ENCODE measurements at regions not wholly inside any gene's neighbourhood (a gene's known extent, or its start where the extent isn't known, plus 50 kb on each side); places are given as distances from the start of the nearest gene placed in this dataset.

GRCh38 chr1:22216966-22217365 lies 74.1 kb upstream of the WNT4 start:
- no peaks in the 10 kb centered on the region for H3K4me1 Mint-ChIP-seq
- no peaks in the 10 kb centered on the region for H3K36me3 Mint-ChIP-seq
- WGBS (ENCODE audit: insufficient coverage) = 58% methylated on average over 2 of the region's 3 CpGs

GRCh38 chr1:22217811-22218460 lies 75.0 kb upstream of the WNT4 start:
- Histone ChIP-seq H3K9me3 (replicated peaks in 1 of 2; ENCODE audit: control insufficient read depth in 1 of 2, insufficient read depth in 1 of 2, low read length in 2 of 2) (no peaks in the 10 kb centered on the region), H3K4me2 (replicated peaks; ENCODE audit: extremely low read depth, low read length, poor library complexity, severe bottlenecking) (no peak overlapping the region), H3K4me3 (replicated peaks in 1 of 3; ENCODE audit: low read depth in 2 of 3, low read length in 3 of 3) (no peak overlapping the region), H3K9ac (ENCODE audit: insufficient read depth, low read length, poor library complexity, severe bottlenecking) (no peak overlapping the region), H3K4me1 (ENCODE audit: control insufficient read depth in 1 of 2, insufficient read depth in 2 of 2, low read length in 2 of 2) (no peaks in the 10 kb centered on the region), H3K79me2 (ENCODE audit: insufficient read depth, low read length) (no peaks in the 10 kb centered on the region), H3K36me3 (replicated peaks in 1 of 2; ENCODE audit: control insufficient read depth in 1 of 2, insufficient read depth in 2 of 2, low read length in 2 of 2) (no peaks in the 10 kb centered on the region), H4K20me1 (ENCODE audit: insufficient read depth, low read length) (no peaks in the 10 kb centered on the region), H3K27ac (ENCODE audit: low read depth in 1 of 2, low read length in 2 of 2) (no peak overlapping the region), H2AFZ (ENCODE audit: insufficient read depth, low read depth, low read length, poor library complexity, severe bottlenecking) (no peak overlapping the region), H3K27me3 (ENCODE audit: control insufficient read depth in 2 of 2, insufficient read depth in 2 of 2, low read length in 2 of 2) (peaks cover 3 to 10% of the 10 kb centered on the region in 2 donors)
- H3K4me1 Mint-ChIP-seq = no peaks in the 10 kb centered on the region
- intact Hi-C loops (cut with micrococcal nuclease) = no loop called here
- H3K9me3 Mint-ChIP-seq = peaks cover 0 to 3% (median 0%) of the 10 kb centered on the region in 7 donors
- TF ChIP-seq CTCF (IDR thresholded peaks at IDR 0.05) = no peak
- peak overlapping the region in 1 of 2 donors; percentile 2 for H3K4me3 Mint-ChIP-seq
- 93% methylated on average over 15 of the region's 19 CpGs for WGBS (ENCODE audit: insufficient coverage)
- H3K27ac Mint-ChIP-seq = no peak overlapping the region
- H3K36me3 Mint-ChIP-seq = no peaks in the 10 kb centered on the region
- H3K27me3 Mint-ChIP-seq (ENCODE audit: low read depth in 3 of 3) = peaks cover 14 to 30% (median 28%) of the 10 kb centered on the region in 3 donors
- DNase-seq = no peak

More at GRCh38 chr1:22216966-22217365, 74.1 kb upstream of the WNT4 start:
- no peak overlapping the region for H3K4me3 ChIP-seq (replicated peaks in 1 of 3; ENCODE audit: low read depth in 2 of 3, low read length in 3 of 3)
- H3K79me2 ChIP-seq (ENCODE audit: insufficient read depth, low read length) = no peaks in the 10 kb centered on the region
- H3K27ac ChIP-seq (ENCODE audit: low read depth in 1 of 2, low read length in 2 of 2) = no peak overlapping the region
- H3K4me3 Mint-ChIP-seq = no peak overlapping the region
- H3K9me3 Mint-ChIP-seq = peaks cover 0 to 3% (median 0%) of the 10 kb centered on the region in 7 donors
- H3K4me2 ChIP-seq (replicated peaks; ENCODE audit: extremely low read depth, low read length, poor library complexity, severe bottlenecking) = no peak overlapping the region
- H3K36me3 ChIP-seq (replicated peaks in 1 of 2; ENCODE audit: control insufficient read depth in 1 of 2, insufficient read depth in 2 of 2, low read length in 2 of 2) = no peaks in the 10 kb centered on the region
- H4K20me1 ChIP-seq (ENCODE audit: insufficient read depth, low read length) = no peaks in the 10 kb centered on the region
- intact Hi-C loops (cut with micrococcal nuclease) = no loop called here
- no peak overlapping the region for H2AFZ ChIP-seq (ENCODE audit: insufficient read depth, low read depth, low read length, poor library complexity, severe bottlenecking)
- H3K4me1 ChIP-seq (ENCODE audit: control insufficient read depth in 1 of 2, insufficient read depth in 2 of 2, low read length in 2 of 2) = no peaks in the 10 kb centered on the region
- DNase-seq = no peak
- no peak for TF ChIP-seq CTCF (IDR thresholded peaks at IDR 0.05)
- no peaks in the 10 kb centered on the region for H3K9me3 ChIP-seq (replicated peaks in 1 of 2; ENCODE audit: control insufficient read depth in 1 of 2, insufficient read depth in 1 of 2, low read length in 2 of 2)
- peaks cover 23 to 37% (median 33%) of the 10 kb centered on the region in 3 donors for H3K27me3 Mint-ChIP-seq (ENCODE audit: low read depth in 3 of 3)
- peaks cover 8 to 20% of the 10 kb centered on the region in 2 donors for H3K27me3 ChIP-seq (ENCODE audit: control insufficient read depth in 2 of 2, insufficient read depth in 2 of 2, low read length in 2 of 2)
- H3K9ac ChIP-seq (ENCODE audit: insufficient read depth, low read length, poor library complexity, severe bottlenecking) = no peak overlapping the region
- H3K27ac Mint-ChIP-seq = no peak overlapping the region

All from CD14-positive monocyte (primary cell).